ENCODE measurements at regions not wholly inside any gene's neighbourhood (a gene's known extent, or its start where the extent isn't known, plus 50 kb on each side); places are given as distances from the start of the nearest gene placed in this dataset.
A peak's percentile ranks its signal among the peaks of the same experiment; 100 is the strongest.

- DNase-seq, result no peak
Measured at GRCh38 chr6:100130630-100131029, 136.6 kb upstream of the MCHR2 start.

- DNase-seq, result no peak
Measured at GRCh38 chr6:100126790-100127484, 132.9 kb upstream of the MCHR2 start.

GRCh38 chr6:100121854-100122609 is 128.0 kb upstream of the MCHR2 start:
- no peak for DNase-seq

GRCh38 chr6:100119261-100119660 is 125.2 kb upstream of the MCHR2 start:
- DNase-seq, result no peak

- DNase-seq, result no peak
Measured at GRCh38 chr6:100118301-100118700, 124.3 kb upstream of the MCHR2 start.

- no peak for DNase-seq
Measured at GRCh38 chr6:100117680-100118079, 123.7 kb upstream of the MCHR2 start.

GRCh38 chr6:100116411-100117194 is 122.6 kb upstream of the MCHR2 start:
- DNase-seq, result peak in 1 of 2 donors; percentile 13

- DNase-seq, result no peak
Measured at GRCh38 chr6:100115407-100116101, 121.5 kb upstream of the MCHR2 start.

- DNase-seq, result no peak
Measured at GRCh38 chr6:100112855-100113508, 119.0 kb upstream of the MCHR2 start.

GRCh38 chr6:100105919-100106529 is 112.0 kb upstream of the MCHR2 start:
- no peak for DNase-seq

- DNase-seq, result no peak
Measured at GRCh38 chr6:100105138-100105537, 111.1 kb upstream of the MCHR2 start.

GRCh38 chr6:100103931-100104330 is 109.9 kb upstream of the MCHR2 start:
- DNase-seq, result no peak

GRCh38 chr6:100103194-100103593 is 109.2 kb upstream of the MCHR2 start:
- no peak for DNase-seq

GRCh38 chr6:100101644-100102043 is 107.6 kb upstream of the MCHR2 start:
- no peak for DNase-seq

GRCh38 chr6:100100776-100101175 is 106.8 kb upstream of the MCHR2 start:
- DNase-seq, result no peak

GRCh38 chr6:100099189-100100074 is 105.4 kb upstream of the MCHR2 start:
- no peak for DNase-seq

GRCh38 chr6:100096936-100097335 is 102.9 kb upstream of the MCHR2 start:
- DNase-seq, result no peak

GRCh38 chr6:100096341-100096740 is 102.3 kb upstream of the MCHR2 start:
- DNase-seq, result no peak

GRCh38 chr6:100093405-100093804 is 99.4 kb upstream of the MCHR2 start:
- no peak for DNase-seq

GRCh38 chr6:100088009-100088408 is 94.0 kb upstream of the MCHR2 start:
- no peak for DNase-seq

GRCh38 chr6:100084991-100085364 is 91.0 kb upstream of the MCHR2 start:
- no peak for DNase-seq
